ENCODE measurements at regions not wholly inside any gene's neighbourhood (a gene's known extent, or its start where the extent isn't known, plus 50 kb on each side); places are given as distances from the start of the nearest gene placed in this dataset.

GRCh38 chr17:56018211-56018610 is 135.1 kb upstream of the ANKFN1 start:
- no peak for DNase-seq (ENCODE audit: extremely low spot score, unreplicated experiment)
- no peak for TF ChIP-seq CTCF (IDR thresholded peaks at IDR 0.05)
- Mint-ChIP-seq H3K4me3 (ENCODE audit: unreplicated experiment) (no peak overlapping the region), H3K9me3 (ENCODE audit: unreplicated experiment) (peaks cover 4% of the 10 kb centered on the region), H3K36me3 (ENCODE audit: unreplicated experiment) (no peaks in the 10 kb centered on the region), H3K27ac (ENCODE audit: unreplicated experiment) (no peak overlapping the region), H3K27me3 (ENCODE audit: unreplicated experiment) (no peaks in the 10 kb centered on the region), H3K4me1 (ENCODE audit: unreplicated experiment) (no peaks in the 10 kb centered on the region)

- no peak overlapping the region for H3K4me3 Mint-ChIP-seq (ENCODE audit: unreplicated experiment)
- peaks cover 4% of the 10 kb centered on the region for H3K9me3 Mint-ChIP-seq (ENCODE audit: unreplicated experiment)
- H3K27ac Mint-ChIP-seq (ENCODE audit: unreplicated experiment), result no peak overlapping the region
- DNase-seq (ENCODE audit: extremely low spot score, unreplicated experiment), result no peak
- H3K4me1 Mint-ChIP-seq (ENCODE audit: unreplicated experiment), result no peaks in the 10 kb centered on the region
- TF ChIP-seq CTCF (IDR thresholded peaks at IDR 0.05), result no peak
- H3K36me3 Mint-ChIP-seq (ENCODE audit: unreplicated experiment), result no peaks in the 10 kb centered on the region
- H3K27me3 Mint-ChIP-seq (ENCODE audit: unreplicated experiment), result no peaks in the 10 kb centered on the region
These were observed 132.9 kb upstream of the ANKFN1 start for GRCh38 chr17:56020369-56020768.

GRCh38 chr17:56021681-56022190 is 131.5 kb upstream of the ANKFN1 start:
- Mint-ChIP-seq H3K9me3 (ENCODE audit: unreplicated experiment) (peaks cover 4% of the 10 kb centered on the region), H3K27ac (ENCODE audit: unreplicated experiment) (no peak overlapping the region), H3K36me3 (ENCODE audit: unreplicated experiment) (no peaks in the 10 kb centered on the region), H3K4me1 (ENCODE audit: unreplicated experiment) (no peaks in the 10 kb centered on the region), H3K4me3 (ENCODE audit: unreplicated experiment) (no peak overlapping the region), H3K27me3 (ENCODE audit: unreplicated experiment) (no peaks in the 10 kb centered on the region)
- TF ChIP-seq CTCF (IDR thresholded peaks at IDR 0.05), result no peak
- no peak for DNase-seq (ENCODE audit: extremely low spot score, unreplicated experiment)

- no peak overlapping the region for H3K4me3 Mint-ChIP-seq (ENCODE audit: unreplicated experiment)
- no peaks in the 10 kb centered on the region for H3K36me3 Mint-ChIP-seq (ENCODE audit: unreplicated experiment)
- no peak overlapping the region for H3K27ac Mint-ChIP-seq (ENCODE audit: unreplicated experiment)
- no peaks in the 10 kb centered on the region for H3K27me3 Mint-ChIP-seq (ENCODE audit: unreplicated experiment)
- H3K9me3 Mint-ChIP-seq (ENCODE audit: unreplicated experiment), result peaks cover 4% of the 10 kb centered on the region
- DNase-seq (ENCODE audit: extremely low spot score, unreplicated experiment), result no peak
- no peaks in the 10 kb centered on the region for H3K4me1 Mint-ChIP-seq (ENCODE audit: unreplicated experiment)
- no peak for TF ChIP-seq CTCF (IDR thresholded peaks at IDR 0.05)
These were observed 129.4 kb upstream of the ANKFN1 start for GRCh38 chr17:56023851-56024250.

- H3K36me3 Mint-ChIP-seq (ENCODE audit: unreplicated experiment), result no peaks in the 10 kb centered on the region
- H3K27ac Mint-ChIP-seq (ENCODE audit: unreplicated experiment), result no peak overlapping the region
- H3K4me1 Mint-ChIP-seq (ENCODE audit: unreplicated experiment), result no peaks in the 10 kb centered on the region
- H3K27me3 Mint-ChIP-seq (ENCODE audit: unreplicated experiment), result no peaks in the 10 kb centered on the region
- no peak for TF ChIP-seq CTCF (IDR thresholded peaks at IDR 0.05)
- H3K4me3 Mint-ChIP-seq (ENCODE audit: unreplicated experiment), result no peak overlapping the region
- DNase-seq (ENCODE audit: extremely low spot score, unreplicated experiment), result no peak
- H3K9me3 Mint-ChIP-seq (ENCODE audit: unreplicated experiment), result peaks cover 4% of the 10 kb centered on the region
These were observed 126.4 kb upstream of the ANKFN1 start for GRCh38 chr17:56026915-56027314.
